GM12878 (cell line): ENCODE measurements at regions not wholly inside any gene's neighbourhood (a gene's known extent, or its start where the extent isn't known, plus 50 kb on each side); places are given as distances from the start of the nearest gene placed in this dataset.

Experiments
- ATAC-seq: fragments of 200-7000 bp; cut with Tn5 transposase; 3 replicates; pipeline ENCODE4 v1.9.1; 2020; ENCODE audit warnings: mild to moderate bottlenecking, moderate library complexity
- BruUV-seq: library from RNA; stranded (reverse); fragments of 400-500 nt; replicated peaks from 2 replicates; lab custom pipeline; 2021; lab: Mats Ljungman, UMichigan
- CTCF ChIA-PET: fragments of 300-600 bp; sonication (Branson Sonifier 250); formaldehyde crosslinking; extraction: SDS; loops from one replicate; lab custom pipeline; 2021; ENCODE audit warnings: inconsistent platforms; lab: Yijun Ruan, JAX
- POLR2A ChIA-PET: fragments of 350-600 bp; formaldehyde crosslinking; extraction: SDS; loops from one replicate; lab custom pipeline; 2021; ENCODE audit warnings: inconsistent platforms; lab: Charles Lee
- RAD21 ChIA-PET: fragments of 300-600 bp; sonication (Branson Sonifier 250); formaldehyde crosslinking; loops from one replicate; lab custom pipeline; 2023; ENCODE audit warnings: antibody characterized with exemption; ENCODE audit not compliant: unreplicated experiment; lab: Charles Lee
- SMC1A ChIA-PET: fragments of 300-600 bp; sonication (Branson Sonifier 250); formaldehyde crosslinking; loops from one replicate; lab custom pipeline; 2023; ENCODE audit not compliant: unreplicated experiment, uncharacterized antibody; lab: Charles Lee
- DNase-seq: peaks from one replicate; pipeline ENCODE4 v3.0.0-alpha.2; 2011; ENCODE audit warnings: low read depth, low spot score
- FAIRE-seq: peaks from 3 replicates; lab custom pipeline; 2011; peaks lifted over from hg19 to GRCh38; lab: Jason Lieb, UNC
- H2AFZ ChIP-seq: 2 replicates; pipeline ENCODE4 v1.6.0; 2011; ENCODE audit warnings: low read depth, low read length, control low read depth; ENCODE audit not compliant: control insufficient read depth
- H3K27ac ChIP-seq: 2 replicates; pipeline ENCODE4 v1.5.1; 2011; ENCODE audit warnings: control low read depth; ENCODE audit not compliant: control insufficient read depth, insufficient read depth
- H3K27me3 ChIP-seq, 2 experiments: replicated peaks in 1 of 2; 2 replicates each; pipeline versions ENCODE4 v1.6.0 to v1.6.1; 2011; ENCODE audit warnings: low read length in 1 of 2; ENCODE audit not compliant: control insufficient read depth in 2 of 2, insufficient read depth in 2 of 2
- H3K36me3 ChIP-seq, 2 experiments: 2 replicates each; pipeline ENCODE4 v1.5.1; 2011; ENCODE audit warnings: low read length in 1 of 2; ENCODE audit not compliant: control insufficient read depth in 2 of 2, insufficient read depth in 2 of 2
- H3K4me1 ChIP-seq: 2 replicates; pipeline ENCODE4 v1.6.1; 2011; ENCODE audit warnings: mild to moderate bottlenecking, low read length, moderate library complexity, mixed read lengths; ENCODE audit not compliant: control insufficient read depth, insufficient read depth
- H3K4me2 ChIP-seq: 2 replicates; pipeline ENCODE4 v1.6.0; 2011; ENCODE audit warnings: control low read depth; ENCODE audit not compliant: control insufficient read depth, insufficient read depth
- H3K4me3 ChIP-seq: fragments of 200-600 bp; sonication (generic); 2 replicates; pipeline ENCODE4 v1.5.1; 2016
- H3K79me2 ChIP-seq: 2 replicates; pipeline ENCODE4 v1.6.0; 2011; ENCODE audit warnings: low read length; ENCODE audit not compliant: control insufficient read depth, insufficient read depth
- H3K9ac ChIP-seq: 2 replicates; pipeline ENCODE4 v1.8.0; 2011; ENCODE audit warnings: low read length, control low read depth, mixed read lengths; ENCODE audit not compliant: control insufficient read depth, insufficient read depth
- H3K9me3 ChIP-seq: replicated peaks from 3 replicates; pipeline ENCODE4 v1.5.1; 2011; ENCODE audit warnings: mild to moderate bottlenecking, low read length; ENCODE audit not compliant: control insufficient read depth, insufficient read depth
- H4K20me1 ChIP-seq: 2 replicates; pipeline ENCODE4 v1.6.0; 2011; ENCODE audit not compliant: control insufficient read depth, insufficient read depth
- HCFC1 ChIP-seq: fragments of 150-350 bp; IDR thresholded peaks from 2 replicates; pipeline ENCODE4 v1.6.1; 2014; ENCODE audit warnings: low read length
- IKZF1 ChIP-seq: fragments of 450-650 bp; conservative IDR thresholded peaks from 2 replicates; pipeline ENCODE4 v1.6.1; 2017; ENCODE audit warnings: antibody characterized with exemption, mild to moderate bottlenecking
- KAT2A ChIP-seq: conservative IDR thresholded peaks from 2 replicates; pipeline ENCODE4 v1.6.1; 2011; ENCODE audit warnings: low read depth, low read length; ENCODE audit not compliant: control insufficient read depth
- MTA3 ChIP-seq: IDR thresholded peaks from 2 replicates; pipeline ENCODE4 v1.6.1; 2012; ENCODE audit warnings: low read length, inconsistent platforms, borderline replicate concordance
- MXI1 ChIP-seq: fragments of 150-350 bp; IDR thresholded peaks from 2 replicates; pipeline ENCODE4 v1.6.1; 2011; ENCODE audit warnings: low read depth, mild to moderate bottlenecking, inconsistent platforms, low read length, improper control_type of control experiment
- NFXL1 ChIP-seq: fragments of 450-650 bp; IDR thresholded peaks from 2 replicates; pipeline ENCODE4 v1.6.1; 2017; ENCODE audit warnings: antibody characterized with exemption, mild to moderate bottlenecking, borderline replicate concordance
- NFYA ChIP-seq: IDR thresholded peaks from 2 replicates; pipeline ENCODE4 v1.6.1; 2011; ENCODE audit warnings: low read depth, mild to moderate bottlenecking, low read length, improper control_type of control experiment, borderline replicate concordance
- PML ChIP-seq: IDR thresholded peaks from 2 replicates; pipeline ENCODE4 v1.6.1; 2012; ENCODE audit warnings: low read length, inconsistent platforms
- POLR2AphosphoS5 ChIP-seq: IDR thresholded peaks from 2 replicates; pipeline ENCODE4 v1.6.1; 2011; ENCODE audit warnings: mild to moderate bottlenecking, low read length, inconsistent platforms
- SRF ChIP-seq, 2 experiments: IDR thresholded peaks; 2 replicates each; pipeline ENCODE4 v1.6.1; 2011; ENCODE audit warnings: low read depth in 2 of 2, low read length in 2 of 2, mild to moderate bottlenecking in 1 of 2, moderate library complexity in 1 of 2
- TCF12 ChIP-seq: IDR thresholded peaks from 2 replicates; pipeline ENCODE4 v1.6.1; 2011; ENCODE audit warnings: low read depth, mild to moderate bottlenecking, low read length
- TCF3 ChIP-seq: IDR thresholded peaks from 2 replicates; pipeline ENCODE4 v1.6.1; 2012; ENCODE audit warnings: low read depth, mild to moderate bottlenecking, low read length, borderline replicate concordance; ENCODE audit not compliant: insufficient read depth
- ZNF217 ChIP-seq: fragments of 450-650 bp; IDR thresholded peaks from 2 replicates; pipeline ENCODE4 v1.6.1; 2017; ENCODE audit warnings: antibody characterized with exemption, mild to moderate bottlenecking
- ZNF622 ChIP-seq: fragments of 450-650 bp; IDR thresholded peaks from 2 replicates; pipeline ENCODE4 v1.6.1; 2017; ENCODE audit warnings: mild to moderate bottlenecking, inconsistent platforms
- WGBS: methylation state at CpG from one replicate; pipeline ENCODE4 v1.1.6; 2016; ENCODE audit warnings: low lambda C conversion rate; ENCODE audit not compliant: insufficient replicate concordance, insufficient coverage; ENCODE audit errors: missing lambda C conversion rate; 5-methylcytosine and 5-hydroxymethylcytosine counted together
- in situ Hi-C: fragments of 300-500 bp; cut with MboI; formaldehyde crosslinking; loops from 9 replicates; pipeline ENCODE4 v1.14.3; 2018; ENCODE audit warnings: mixed read lengths
- intact Hi-C: fragments of 100-400 bp; cut with micrococcal nuclease; formaldehyde crosslinking; loops from one replicate; pipeline ENCODE4 v1.14.2; 2022; ENCODE audit not compliant: unreplicated experiment
- TF ChIP-seq, protein P1 (sequence below): fragments of 450-650 bp; IDR thresholded peaks from 2 replicates; pipeline ENCODE4 v1.6.1; 2014; ENCODE audit warnings: mild to moderate bottlenecking

DNA sequence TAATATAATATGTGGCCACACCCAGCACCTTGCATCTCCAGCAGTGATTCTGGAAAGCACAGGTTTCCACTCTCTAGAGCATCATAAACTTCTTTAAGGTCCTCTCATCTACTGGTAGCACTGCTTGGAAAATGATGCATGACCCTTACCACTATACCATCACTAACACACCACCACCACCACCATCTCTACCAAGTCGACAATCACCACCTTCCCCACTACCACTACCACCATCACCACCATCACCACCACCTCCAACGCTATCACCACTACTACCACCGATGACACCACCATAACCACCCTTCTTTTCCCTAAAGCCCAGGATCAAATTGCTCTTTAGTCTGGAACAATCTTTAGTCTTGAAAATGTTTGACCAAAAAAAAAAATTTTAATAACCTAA lies 390.4 kb downstream of the SUCLA2 start:
- Histone ChIP-seq H3K9ac (no peak overlapping the region), H3K9me3 (no peaks in the 10 kb centered on the region), H3K4me1 (no peaks in the 10 kb centered on the region), H3K27me3 (no peaks in the 10 kb centered on the region), H2AFZ (no peak overlapping the region), H4K20me1 (no peaks in the 10 kb centered on the region), H3K36me3 (no peaks in the 10 kb centered on the region), H3K79me2 (no peaks in the 10 kb centered on the region), H3K4me2 (no peak overlapping the region), H3K4me3 (no peak overlapping the region), H3K27ac (no peak overlapping the region)
- DNase-seq (no peak), ATAC-seq (no peak), FAIRE-seq (no peak)
- no TSS peak for BruUV-seq
- RAD21 ChIA-PET, result no interaction called here
- SMC1A ChIA-PET, result no interaction called here
- POLR2A ChIA-PET, result no interaction called here
- intact Hi-C loops (no loop called here), in situ Hi-C loops (no loop called here)
- 23% methylated on average over 3 of the region's 3 CpGs for WGBS
- TF ChIP-seq NFXL1, result no peak
- TF ChIP-seq KAT2A, result no peak
- no peak for TF ChIP-seq ZNF217
- TF ChIP-seq ZNF622, result no peak
- TF ChIP-seq, protein P1, sequence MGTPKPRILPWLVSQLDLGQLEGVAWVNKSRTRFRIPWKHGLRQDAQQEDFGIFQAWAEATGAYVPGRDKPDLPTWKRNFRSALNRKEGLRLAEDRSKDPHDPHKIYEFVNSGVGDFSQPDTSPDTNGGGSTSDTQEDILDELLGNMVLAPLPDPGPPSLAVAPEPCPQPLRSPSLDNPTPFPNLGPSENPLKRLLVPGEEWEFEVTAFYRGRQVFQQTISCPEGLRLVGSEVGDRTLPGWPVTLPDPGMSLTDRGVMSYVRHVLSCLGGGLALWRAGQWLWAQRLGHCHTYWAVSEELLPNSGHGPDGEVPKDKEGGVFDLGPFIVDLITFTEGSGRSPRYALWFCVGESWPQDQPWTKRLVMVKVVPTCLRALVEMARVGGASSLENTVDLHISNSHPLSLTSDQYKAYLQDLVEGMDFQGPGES, result no peak
- no peak for TF ChIP-seq MTA3
- no peak for TF ChIP-seq SRF (IDR thresholded peaks at IDR 0.05; ENCODE audit: low read depth in 2 of 2, low read length in 2 of 2)
- no peak for TF ChIP-seq POLR2AphosphoS5
- no peak for TF ChIP-seq TCF3
- no peak for TF ChIP-seq NFYA
- no peak for TF ChIP-seq HCFC1
- TF ChIP-seq MXI1, result no peak
- TF ChIP-seq PML, result no peak
- no peak for TF ChIP-seq IKZF1
- TF ChIP-seq TCF12, result no peak
- CTCF ChIA-PET, result no interaction called here
